ENCODE measurements at regions not wholly inside any gene's neighbourhood (a gene's known extent, or its start where the extent isn't known, plus 50 kb on each side); places are given as distances from the start of the nearest gene placed in this dataset.

DNA sequence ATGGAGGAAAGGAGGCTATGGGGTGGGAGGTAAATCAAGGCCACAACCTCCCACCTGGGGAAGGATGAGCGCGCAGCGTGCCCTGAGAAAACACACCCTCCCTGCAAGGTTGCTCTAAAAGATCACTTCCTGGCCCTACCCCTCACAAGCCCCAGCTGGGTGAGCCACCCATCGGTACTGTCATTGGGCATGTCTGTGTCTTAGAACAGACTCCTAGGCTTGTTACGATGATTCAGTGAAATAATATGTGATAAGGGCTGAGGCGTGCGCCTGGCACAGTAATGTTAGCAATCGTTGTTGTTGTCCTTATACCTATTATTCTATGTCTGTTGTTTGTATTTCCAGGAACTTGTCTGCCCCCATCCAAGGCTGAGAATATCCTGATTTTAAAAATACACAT is 175.1 kb downstream of the ZFP36L2 start:
- Histone ChIP-seq H3K27me3 (ENCODE audit: control insufficient read depth in 1 of 2, insufficient read depth in 2 of 2, low read length in 2 of 2) (no peaks in the 10 kb centered on the region), H3K4me1 (ENCODE audit: insufficient read depth, low read length) (peaks cover 10% of the 10 kb centered on the region), H3K9ac (ENCODE audit: low read length) (no peak overlapping the region), H3K27ac (ENCODE audit: low read depth, low read length) (no peak overlapping the region), H3K9me3 (ENCODE audit: low read length) (no peaks in the 10 kb centered on the region), H3K4me3 (ENCODE audit: low read depth in 1 of 2, low read length in 2 of 2) (no peak overlapping the region), H3K36me3 (ENCODE audit: insufficient read depth, low read length) (no peaks in the 10 kb centered on the region)

DNA sequence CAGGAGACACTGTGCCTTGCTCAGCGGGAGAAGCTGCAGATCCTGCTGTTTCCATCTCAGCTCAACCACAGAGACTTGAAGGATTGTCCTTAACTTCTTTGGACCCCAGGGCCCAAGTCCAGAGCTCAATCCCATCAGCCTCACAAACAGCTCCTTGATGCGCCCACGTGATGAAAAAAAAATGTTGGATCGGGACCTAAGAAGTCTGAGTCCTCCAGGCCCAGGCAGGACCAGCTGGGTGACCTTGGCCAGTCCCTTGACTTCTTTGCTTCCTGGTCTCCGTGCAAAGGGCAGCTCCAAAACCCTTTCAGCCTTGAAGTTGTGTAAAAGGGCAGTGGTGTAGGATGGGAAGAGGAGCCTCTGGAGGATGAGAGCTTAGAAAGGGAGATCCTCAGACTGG is 175.5 kb downstream of the ZFP36L2 start:
- Histone ChIP-seq H3K9ac (ENCODE audit: low read length) (no peak overlapping the region), H3K4me3 (ENCODE audit: low read depth in 1 of 2, low read length in 2 of 2) (no peak overlapping the region), H3K27me3 (ENCODE audit: control insufficient read depth in 1 of 2, insufficient read depth in 2 of 2, low read length in 2 of 2) (no peaks in the 10 kb centered on the region), H3K36me3 (ENCODE audit: insufficient read depth, low read length) (no peaks in the 10 kb centered on the region), H3K9me3 (ENCODE audit: low read length) (no peaks in the 10 kb centered on the region), H3K4me1 (ENCODE audit: insufficient read depth, low read length) (peaks cover 15% of the 10 kb centered on the region), H3K27ac (ENCODE audit: low read depth, low read length) (no peak overlapping the region)

DNA sequence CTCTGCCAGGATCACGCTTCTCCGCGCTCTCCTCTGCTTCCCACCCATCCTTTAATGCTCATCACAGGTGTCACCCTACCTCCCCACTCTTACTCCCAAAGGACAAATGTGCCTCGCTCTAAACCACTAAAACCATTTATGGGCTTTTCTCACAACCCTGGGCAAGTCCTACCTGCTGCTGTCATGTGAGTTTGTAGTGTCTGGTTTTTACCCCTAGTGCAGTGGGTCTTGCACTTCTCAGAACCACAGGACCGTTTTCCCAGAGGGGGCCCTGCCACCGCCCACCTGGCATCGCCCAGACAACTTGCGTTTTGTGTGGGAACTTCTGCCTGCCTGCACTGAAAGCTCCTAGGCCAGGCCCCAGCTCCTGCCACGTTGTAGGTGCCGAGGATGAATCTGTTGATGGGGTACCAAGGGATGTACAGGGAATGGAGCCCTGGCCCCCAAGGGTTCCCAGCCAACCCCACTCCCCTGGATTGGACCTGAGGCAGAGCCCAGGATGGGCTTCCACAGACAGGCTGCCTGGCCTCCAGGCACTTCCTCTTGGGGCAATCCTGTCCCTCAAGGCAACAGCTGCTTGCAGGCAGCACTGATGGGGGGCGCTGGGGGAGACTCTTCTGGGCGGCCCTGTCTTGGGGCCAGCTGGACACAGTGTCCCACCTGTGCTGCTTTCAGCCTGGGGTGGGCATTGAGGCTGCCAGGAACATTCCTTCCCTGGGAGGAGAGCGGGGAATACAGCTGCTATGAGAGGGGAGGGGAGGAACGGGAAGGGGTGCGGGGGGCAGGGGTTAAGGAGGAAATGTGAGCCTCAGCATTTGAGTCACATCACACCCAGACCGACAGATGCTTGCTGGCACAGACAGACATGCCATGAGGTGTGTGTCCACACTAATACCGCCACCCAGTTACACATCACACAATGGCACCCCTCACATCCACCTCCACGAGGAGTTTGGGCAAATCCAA is 176.3 kb downstream of the ZFP36L2 start:
- Histone ChIP-seq H3K36me3 (ENCODE audit: insufficient read depth, low read length) (no peaks in the 10 kb centered on the region), H3K27me3 (ENCODE audit: control insufficient read depth in 1 of 2, insufficient read depth in 2 of 2, low read length in 2 of 2) (no peaks in the 10 kb centered on the region), H3K4me1 (ENCODE audit: insufficient read depth, low read length) (peaks cover 15% of the 10 kb centered on the region), H3K9ac (ENCODE audit: low read length) (no peak overlapping the region), H3K27ac (ENCODE audit: low read depth, low read length) (no peak overlapping the region), H3K9me3 (ENCODE audit: low read length) (no peaks in the 10 kb centered on the region), H3K4me3 (ENCODE audit: low read depth in 1 of 2, low read length in 2 of 2) (no peak overlapping the region)

DNA sequence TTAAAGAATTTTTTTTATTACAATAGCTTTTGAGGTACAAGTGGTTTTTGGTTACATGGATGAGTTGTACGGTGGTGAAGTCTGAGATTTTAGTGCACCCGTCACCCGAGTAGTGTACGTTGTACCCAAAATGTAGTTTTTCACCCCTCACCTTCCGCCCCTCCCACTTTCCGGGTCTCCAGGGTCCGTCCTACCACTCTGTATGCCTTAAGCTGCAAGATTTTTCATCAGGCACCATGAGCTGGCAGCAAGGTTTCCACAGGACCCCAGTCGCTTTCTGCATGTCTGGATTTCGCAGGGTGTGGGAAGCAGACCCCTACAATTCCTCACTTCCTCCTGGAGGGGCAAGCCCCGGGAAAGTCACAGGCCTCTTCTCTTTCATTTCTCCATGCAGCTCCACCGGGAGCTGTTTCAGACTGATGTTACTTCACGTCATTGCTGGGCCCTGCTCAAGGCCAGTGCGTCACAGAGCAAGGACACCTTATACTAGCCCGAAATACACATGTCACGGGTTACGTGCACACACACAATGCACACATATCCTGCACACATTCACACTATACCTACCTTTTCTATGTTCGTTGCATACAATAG is 179.1 kb downstream of the ZFP36L2 start:
- Histone ChIP-seq H3K27me3 (ENCODE audit: control insufficient read depth in 1 of 2, insufficient read depth in 2 of 2, low read length in 2 of 2) (no peaks in the 10 kb centered on the region), H3K9me3 (ENCODE audit: low read length) (no peaks in the 10 kb centered on the region), H3K4me1 (ENCODE audit: insufficient read depth, low read length) (peaks cover 21% of the 10 kb centered on the region), H3K27ac (ENCODE audit: low read depth, low read length) (no peak overlapping the region), H3K36me3 (ENCODE audit: insufficient read depth, low read length) (no peaks in the 10 kb centered on the region), H3K4me3 (ENCODE audit: low read depth in 1 of 2, low read length in 2 of 2) (no peak overlapping the region), H3K9ac (ENCODE audit: low read length) (no peak overlapping the region)

DNA sequence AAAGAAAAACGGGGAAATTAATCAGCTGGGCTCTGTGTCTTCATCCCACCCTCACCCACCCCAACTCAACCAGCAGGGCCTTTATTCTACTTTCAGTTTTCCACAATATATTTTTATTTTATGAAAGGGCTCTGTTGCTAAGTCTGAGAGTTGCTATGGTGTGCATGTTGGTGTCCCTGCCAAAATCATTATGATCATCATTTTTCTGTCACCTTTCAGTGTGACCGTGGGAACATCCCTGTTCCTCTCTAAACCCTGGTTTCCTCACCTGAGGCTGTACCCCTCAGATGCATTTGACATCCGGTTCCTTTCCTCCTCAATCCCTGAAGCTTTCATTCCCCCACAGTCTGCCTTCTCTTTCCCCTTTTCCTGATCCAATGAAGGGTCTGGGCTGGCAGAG is 180.5 kb downstream of the ZFP36L2 start:
- Histone ChIP-seq H3K4me3 (ENCODE audit: low read depth in 1 of 2, low read length in 2 of 2) (no peak overlapping the region), H3K4me1 (ENCODE audit: insufficient read depth, low read length) (peaks cover 25% of the 10 kb centered on the region), H3K27ac (ENCODE audit: low read depth, low read length) (no peak overlapping the region), H3K36me3 (ENCODE audit: insufficient read depth, low read length) (no peaks in the 10 kb centered on the region), H3K27me3 (ENCODE audit: control insufficient read depth in 1 of 2, insufficient read depth in 2 of 2, low read length in 2 of 2) (no peaks in the 10 kb centered on the region), H3K9me3 (ENCODE audit: low read length) (no peaks in the 10 kb centered on the region), H3K9ac (ENCODE audit: low read length) (no peak overlapping the region)

DNA sequence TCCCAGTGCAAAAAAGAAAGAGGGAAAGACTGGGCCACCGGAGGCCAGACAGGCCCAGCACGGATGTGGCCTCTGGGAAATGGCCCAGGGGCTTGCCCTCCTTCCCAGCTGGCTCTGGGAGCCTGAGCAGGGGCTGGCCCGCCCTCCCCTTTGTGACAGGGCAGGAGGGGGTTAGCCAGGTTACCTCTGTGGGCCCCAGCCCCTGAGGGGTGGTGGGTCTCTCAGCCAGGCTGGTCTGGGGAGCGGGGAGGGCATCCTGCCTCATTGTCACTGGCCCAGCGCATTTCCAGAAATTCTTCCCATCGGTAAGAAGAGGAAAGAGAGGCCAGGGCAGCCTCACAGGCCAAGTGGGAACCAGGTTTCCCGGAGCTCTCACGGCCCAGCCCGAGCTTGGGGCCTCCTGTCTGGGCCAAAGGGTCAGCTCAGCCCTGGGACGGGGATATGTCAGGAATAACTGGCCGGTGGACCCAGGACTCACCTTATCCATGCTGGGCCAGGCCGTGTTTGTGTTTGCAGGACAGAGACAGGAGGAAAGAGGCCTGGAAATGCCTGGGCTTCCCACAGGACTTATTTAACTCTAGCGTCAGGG is 182.2 kb downstream of the ZFP36L2 start:
- Histone ChIP-seq H3K4me1 (ENCODE audit: insufficient read depth, low read length) (peaks cover 25% of the 10 kb centered on the region), H3K36me3 (ENCODE audit: insufficient read depth, low read length) (no peaks in the 10 kb centered on the region), H3K27ac (ENCODE audit: low read depth, low read length) (no peak overlapping the region), H3K9ac (ENCODE audit: low read length) (no peak overlapping the region), H3K27me3 (ENCODE audit: control insufficient read depth in 1 of 2, insufficient read depth in 2 of 2, low read length in 2 of 2) (no peaks in the 10 kb centered on the region), H3K4me3 (ENCODE audit: low read depth in 1 of 2, low read length in 2 of 2) (no peak overlapping the region), H3K9me3 (ENCODE audit: low read length) (no peaks in the 10 kb centered on the region)

DNA sequence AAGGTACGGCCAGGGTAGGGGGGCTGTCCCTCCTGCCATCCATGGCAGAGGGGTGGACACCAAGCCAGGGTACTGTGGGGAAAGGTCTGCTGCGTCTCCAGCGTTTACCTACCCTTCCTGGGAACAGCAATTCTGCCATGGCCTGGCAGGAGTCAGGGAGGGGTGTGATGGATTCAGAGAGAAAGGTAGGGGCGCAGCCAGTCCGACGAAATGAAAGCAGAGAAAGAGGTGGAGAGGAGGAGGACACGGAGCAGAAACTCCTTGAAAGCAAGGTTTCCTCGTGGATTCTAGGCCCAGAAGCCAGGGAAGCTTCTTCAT is 182.9 kb downstream of the ZFP36L2 start:
- H3K27ac ChIP-seq (ENCODE audit: low read depth, low read length), result no peak overlapping the region
- H3K4me1 ChIP-seq (ENCODE audit: insufficient read depth, low read length), result peaks cover 30% of the 10 kb centered on the region
- no peak overlapping the region for H3K9ac ChIP-seq (ENCODE audit: low read length)
- no peaks in the 10 kb centered on the region for H3K9me3 ChIP-seq (ENCODE audit: low read length)
- H3K36me3 ChIP-seq (ENCODE audit: insufficient read depth, low read length), result no peaks in the 10 kb centered on the region
- no peak overlapping the region for H3K4me3 ChIP-seq (ENCODE audit: low read depth in 1 of 2, low read length in 2 of 2)
- no peaks in the 10 kb centered on the region for H3K27me3 ChIP-seq (ENCODE audit: control insufficient read depth in 1 of 2, insufficient read depth in 2 of 2, low read length in 2 of 2)

DNA sequence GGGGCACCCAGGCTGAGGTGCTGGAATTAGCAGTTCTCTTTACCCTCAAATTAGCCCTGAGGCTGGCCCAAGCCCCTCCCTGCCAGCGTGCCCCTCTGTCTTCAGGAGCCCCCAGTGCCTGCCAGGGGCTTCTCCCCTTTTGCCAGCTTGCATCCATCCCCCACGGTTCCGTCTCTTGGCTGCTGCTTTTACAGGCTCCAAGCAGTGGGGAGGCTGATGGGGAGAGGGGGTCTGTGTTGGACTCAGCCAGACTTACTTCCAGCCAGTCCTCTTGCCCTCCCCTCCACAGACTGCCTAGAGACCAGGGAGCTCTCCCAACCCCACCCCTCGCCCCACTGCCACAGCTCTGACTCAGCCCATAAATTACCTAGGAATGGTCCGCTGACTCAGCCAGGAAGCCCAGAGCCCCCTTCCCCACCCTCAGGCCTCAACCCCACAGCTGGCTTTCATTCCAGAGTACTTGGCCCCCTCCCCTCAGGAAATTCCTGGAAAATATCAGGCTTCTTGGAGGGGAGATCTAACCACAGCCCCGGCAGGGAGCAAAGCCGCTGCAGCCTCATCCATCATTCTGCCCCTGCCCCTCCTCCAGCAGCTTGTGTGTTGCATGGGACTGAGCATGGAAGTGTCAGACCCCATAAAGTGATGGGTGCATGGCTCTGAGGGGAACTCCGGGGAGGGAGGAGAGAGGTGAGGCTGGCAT is 184.6 kb downstream of the ZFP36L2 start:
- peaks cover 26% of the 10 kb centered on the region for H3K4me1 ChIP-seq (ENCODE audit: insufficient read depth, low read length)
- H3K27ac ChIP-seq (ENCODE audit: low read depth, low read length), result no peak overlapping the region
- H3K27me3 ChIP-seq (ENCODE audit: control insufficient read depth in 1 of 2, insufficient read depth in 2 of 2, low read length in 2 of 2), result no peaks in the 10 kb centered on the region
- H3K9ac ChIP-seq (ENCODE audit: low read length), result no peak overlapping the region
- no peaks in the 10 kb centered on the region for H3K36me3 ChIP-seq (ENCODE audit: insufficient read depth, low read length)
- no peak overlapping the region for H3K4me3 ChIP-seq (ENCODE audit: low read depth in 1 of 2, low read length in 2 of 2)
- H3K9me3 ChIP-seq (ENCODE audit: low read length), result no peaks in the 10 kb centered on the region

DNA sequence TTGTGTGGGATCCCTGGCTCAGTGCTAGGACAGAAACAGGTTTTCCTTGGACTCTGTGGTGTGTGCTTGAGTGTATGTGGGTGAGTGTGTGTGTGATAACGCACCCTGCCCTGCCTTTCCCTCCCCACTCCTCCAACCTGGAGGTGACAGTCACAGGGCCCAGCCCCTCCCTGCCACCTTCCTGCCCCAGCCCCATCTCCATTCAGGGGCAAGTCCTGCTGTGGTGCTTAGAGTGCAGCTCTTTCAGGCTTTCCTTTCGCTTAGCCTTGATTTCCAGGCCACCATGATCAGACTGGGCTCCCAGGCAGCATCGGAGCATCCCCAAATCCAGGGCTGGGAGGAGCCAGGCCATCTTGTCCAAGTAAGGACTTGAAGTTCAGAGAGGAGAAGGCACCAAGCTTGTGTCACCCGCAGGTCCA is 185.2 kb downstream of the ZFP36L2 start:
- Histone ChIP-seq H3K4me3 (ENCODE audit: low read depth in 1 of 2, low read length in 2 of 2) (no peak overlapping the region), H3K27ac (ENCODE audit: low read depth, low read length) (no peak overlapping the region), H3K9me3 (ENCODE audit: low read length) (no peaks in the 10 kb centered on the region), H3K4me1 (ENCODE audit: insufficient read depth, low read length) (peaks cover 20% of the 10 kb centered on the region), H3K36me3 (ENCODE audit: insufficient read depth, low read length) (no peaks in the 10 kb centered on the region), H3K9ac (ENCODE audit: low read length) (no peak overlapping the region), H3K27me3 (ENCODE audit: control insufficient read depth in 1 of 2, insufficient read depth in 2 of 2, low read length in 2 of 2) (no peaks in the 10 kb centered on the region)

DNA sequence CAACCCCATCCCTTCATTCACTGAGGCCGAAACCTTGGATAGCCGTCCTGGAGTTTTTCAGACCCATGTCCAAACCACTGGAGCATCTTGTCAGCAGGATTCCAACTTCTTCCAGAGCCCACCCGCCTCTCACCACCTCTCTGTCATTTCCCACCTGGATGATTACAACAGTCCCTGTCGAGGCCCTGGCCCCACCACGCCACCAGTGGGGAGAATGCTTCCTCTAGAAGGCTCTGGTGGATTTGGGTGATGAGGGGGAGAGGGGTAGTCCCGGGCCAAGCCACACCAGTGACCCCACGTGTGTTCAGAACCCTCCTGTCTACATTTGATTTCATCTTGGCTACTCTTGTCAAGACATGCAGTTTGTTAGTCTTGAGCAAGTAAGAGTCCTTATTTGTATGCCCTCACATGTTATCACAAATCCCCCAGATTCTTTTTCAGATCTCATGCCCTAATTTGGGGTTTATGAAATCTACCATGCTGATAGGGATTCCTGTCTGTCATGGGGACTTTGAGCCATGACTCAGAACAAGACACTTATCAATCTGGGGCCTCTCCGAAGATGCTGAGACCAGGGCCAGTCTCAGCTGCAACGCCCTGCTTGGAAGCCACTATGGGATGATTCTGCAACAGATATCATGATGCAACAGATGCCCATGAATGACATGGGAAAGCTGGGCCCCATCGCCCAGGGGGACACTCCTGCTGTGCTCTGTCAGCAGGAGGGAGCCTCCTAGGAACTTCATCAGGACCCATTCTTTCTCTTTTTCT is 186.1 kb downstream of the ZFP36L2 start:
- Histone ChIP-seq H3K36me3 (ENCODE audit: insufficient read depth, low read length) (no peaks in the 10 kb centered on the region), H3K9ac (ENCODE audit: low read length) (no peak overlapping the region), H3K9me3 (ENCODE audit: low read length) (no peaks in the 10 kb centered on the region), H3K27ac (ENCODE audit: low read depth, low read length) (no peak overlapping the region), H3K4me3 (ENCODE audit: low read depth in 1 of 2, low read length in 2 of 2) (no peak overlapping the region), H3K4me1 (ENCODE audit: insufficient read depth, low read length) (peaks cover 16% of the 10 kb centered on the region), H3K27me3 (ENCODE audit: control insufficient read depth in 1 of 2, insufficient read depth in 2 of 2, low read length in 2 of 2) (no peaks in the 10 kb centered on the region)

Data from muscle layer of colon (tissue), 2 donors.